ENCODE measurements at regions not wholly inside any gene's neighbourhood (a gene's known extent, or its start where the extent isn't known, plus 50 kb on each side); places are given as distances from the start of the nearest gene placed in this dataset. TPM values are rescaled to one million over a fixed set of nuclear protein-coding genes. Genes with fewer than 3 reads are reported as not detected.

- no peaks in the 10 kb centered on the region for H3K9me2 ChIP-seq (replicated peaks; ENCODE audit: insufficient read depth)
- TF ChIP-seq EZH2phosphoT487 (IDR thresholded peaks at IDR 0.05; ENCODE audit: low read depth, severe bottlenecking, unreplicated experiment) (no peak), CTCF (IDR thresholded peaks at IDR 0.05; ENCODE audit: poor library complexity) (no peak), EZH2 (IDR thresholded peaks at IDR 0.05; ENCODE audit: borderline replicate concordance) (no peak)
Observed at GRCh38 chrX:44619039-44619438, 76.4 kb upstream of the FUNDC1 start.

GRCh38 chrX:44596277-44596676, 53.6 kb upstream of the FUNDC1 start:
- no peak for TF ChIP-seq EZH2phosphoT487 (IDR thresholded peaks at IDR 0.05; ENCODE audit: low read depth, severe bottlenecking, unreplicated experiment)
- TF ChIP-seq CTCF (IDR thresholded peaks at IDR 0.05; ENCODE audit: poor library complexity), result no peak
- no peak for TF ChIP-seq EZH2 (IDR thresholded peaks at IDR 0.05; ENCODE audit: borderline replicate concordance)
- H3K9me2 ChIP-seq (replicated peaks; ENCODE audit: insufficient read depth), result no peaks in the 10 kb centered on the region
- 92% methylated on average over 2 of the region's 2 CpGs for WGBS (ENCODE audit: low lambda C conversion rate, missing lambda C conversion rate)
- no peaks in the 10 kb centered on the region for H3K9me3 ChIP-seq (ENCODE audit: low read depth)
- H3K36me3 ChIP-seq (replicated peaks; ENCODE audit: insufficient read depth, low read depth), result no peaks in the 10 kb centered on the region
- DNase-seq (ENCODE audit: low spot score), result no peak
- H3K27ac ChIP-seq, result no peak overlapping the region
- H3K27me3 ChIP-seq, result no peaks in the 10 kb centered on the region
- H4K20me1 ChIP-seq (ENCODE audit: insufficient read depth, poor library complexity, severe bottlenecking), result no peaks in the 10 kb centered on the region
- H3K79me2 ChIP-seq, result no peaks in the 10 kb centered on the region
- H3K4me1 ChIP-seq (ENCODE audit: insufficient read depth), result no peaks in the 10 kb centered on the region
- H2AFZ ChIP-seq, result no peak overlapping the region
- no peak overlapping the region for H3K4me3 ChIP-seq
- H3K4me2 ChIP-seq, result no peak overlapping the region

More at GRCh38 chrX:44619039-44619438, 76.4 kb upstream of the FUNDC1 start:
- no peaks in the 10 kb centered on the region for H3K36me3 ChIP-seq (replicated peaks; ENCODE audit: insufficient read depth, low read depth)
- no peak overlapping the region for H3K4me3 ChIP-seq
- DNase-seq (ENCODE audit: low spot score), result no peak
- no peak overlapping the region for H3K4me2 ChIP-seq
- no peak overlapping the region for H3K27ac ChIP-seq
- H4K20me1 ChIP-seq (ENCODE audit: insufficient read depth, poor library complexity, severe bottlenecking), result no peaks in the 10 kb centered on the region
- no peaks in the 10 kb centered on the region for H3K4me1 ChIP-seq (ENCODE audit: insufficient read depth)
- no peaks in the 10 kb centered on the region for H3K27me3 ChIP-seq
- 83% methylated on average over 4 of the region's 4 CpGs for WGBS (ENCODE audit: low lambda C conversion rate, missing lambda C conversion rate)
- no peaks in the 10 kb centered on the region for H3K79me2 ChIP-seq
- no peaks in the 10 kb centered on the region for H3K9me3 ChIP-seq (ENCODE audit: low read depth)
- H2AFZ ChIP-seq, result no peak overlapping the region

Small RNAs in the stretch of these regions (small RNA-seq; reads per million reads assigned to genes)
- not detected for gene RN7SL291P

Data from hepatocyte (in vitro differentiated cells).